Endothelial cell of umbilical vein (primary cell): ENCODE measurements at regions not wholly inside any gene's neighbourhood (a gene's known extent, or its start where the extent isn't known, plus 50 kb on each side); places are given as distances from the start of the nearest gene placed in this dataset.
"Not testable (repeated sequence)": the region's sequence is repeated elsewhere in the genome, so short reads cannot be mapped to it uniquely, and the experiment has no call there.

Source experiments
- BruUV-seq: library from RNA; stranded (reverse); fragments of 400-500 nt; replicated peaks from 2 replicates; lab custom pipeline; 2021; lab: Mats Ljungman, UMichigan
- CTCF ChIA-PET: fragments of 300-600, 350-600 bp; sonication (Branson Sonifier 250); formaldehyde crosslinking; loops from one replicate; lab custom pipeline; 2021; ENCODE audit warnings: antibody characterized with exemption, inconsistent platforms; lab: Charles Lee
- POLR2A ChIA-PET: fragments of 300-600, 350-600 bp; sonication (Branson Sonifier 250); formaldehyde crosslinking; loops from one replicate; lab custom pipeline; 2021; ENCODE audit warnings: antibody characterized with exemption, inconsistent platforms; lab: Charles Lee
- DNase-seq: peaks from one replicate; pipeline ENCODE4 v3.0.0-alpha.2; 2011; ENCODE audit warnings: low read depth, low spot score
- FAIRE-seq: peaks from 2 replicates; lab custom pipeline; 2011; peaks lifted over from hg19 to GRCh38; lab: Jason Lieb, UNC
- H2AFZ ChIP-seq: 2 replicates; pipeline ENCODE4 v1.6.0; 2012; ENCODE audit warnings: low read depth, low read length, control low read depth, inconsistent platforms
- H3K27ac ChIP-seq: 2 replicates; pipeline ENCODE4 v1.5.1; 2011; ENCODE audit warnings: low read depth, mild to moderate bottlenecking, control low read depth, low read length, moderate library complexity; ENCODE audit not compliant: insufficient read depth
- H3K27me3 ChIP-seq, 2 experiments: 2 replicates each; pipeline versions ENCODE4 v1.6.0 to v1.6.1; 2011; ENCODE audit warnings: low read length in 2 of 2, mixed read lengths in 1 of 2; ENCODE audit not compliant: control insufficient read depth in 2 of 2, insufficient read depth in 2 of 2
- H3K36me3 ChIP-seq, 2 experiments: 2 replicates in 1 of 2; 3 replicates in 1 of 2; pipeline ENCODE4 v1.5.1; 2011; ENCODE audit warnings: low read length in 2 of 2, mild to moderate bottlenecking in 1 of 2, moderate library complexity in 1 of 2; ENCODE audit not compliant: control insufficient read depth in 2 of 2, insufficient read depth in 2 of 2; ENCODE audit errors: extremely low read depth in 1 of 2
- H3K4me1 ChIP-seq: 3 replicates; pipeline ENCODE4 v1.5.1; 2011; ENCODE audit warnings: mild to moderate bottlenecking, low read length; ENCODE audit not compliant: control insufficient read depth, insufficient read depth; ENCODE audit errors: extremely low read depth
- H3K4me2 ChIP-seq: 2 replicates; pipeline ENCODE4 v1.6.1; 2011; ENCODE audit warnings: low read length, control low read depth, mixed read lengths; ENCODE audit not compliant: insufficient read depth
- H3K4me3 ChIP-seq, 3 experiments: fragments of 200-600 bp in 1 of 3; sonication (generic), shearing (Covaris generic) in 1 of 3; replicated peaks in 1 of 3; 2 replicates each; pipeline ENCODE4 v1.5.1; 2011 to 2016; ENCODE audit warnings: control low read depth in 3 of 3, low read length in 3 of 3, mild to moderate bottlenecking in 2 of 3, inconsistent platforms in 1 of 3, low read depth in 1 of 3, moderate library complexity in 1 of 3; ENCODE audit not compliant: insufficient read depth in 1 of 3
- H3K79me2 ChIP-seq: 2 replicates; pipeline ENCODE4 v1.6.0; 2012; ENCODE audit warnings: low read length, inconsistent platforms; ENCODE audit not compliant: control insufficient read depth, insufficient read depth
- H3K9ac ChIP-seq: replicated peaks from 2 replicates; pipeline ENCODE3; 2011; ENCODE audit warnings: low read length, control low read depth; ENCODE audit not compliant: insufficient read depth; ENCODE audit errors: extremely low read depth
- H3K9me1 ChIP-seq: replicated peaks from 3 replicates; pipeline ENCODE4 v1.6.0; 2011; ENCODE audit warnings: mild to moderate bottlenecking, low read length; ENCODE audit not compliant: control insufficient read depth, insufficient read depth; ENCODE audit errors: extremely low read depth
- H3K9me3 ChIP-seq: replicated peaks from 2 replicates; pipeline ENCODE4 v1.5.1; 2012; ENCODE audit warnings: low read length, inconsistent platforms; ENCODE audit not compliant: control insufficient read depth, insufficient read depth
- H4K20me1 ChIP-seq: replicated peaks from 2 replicates; pipeline ENCODE3; 2011; ENCODE audit warnings: mild to moderate bottlenecking, low read length; ENCODE audit not compliant: control insufficient read depth, insufficient read depth; ENCODE audit errors: extremely low read depth
- dilution Hi-C: fragments of 300-500 bp; cut with MboI; formaldehyde crosslinking; loops from one replicate; pipeline ENCODE4 v1.15.0; 2019; ENCODE audit warnings: low sequenced_read_pairs; ENCODE audit not compliant: extremely low pct_ligation_motif_present
- intact Hi-C: fragments of 100-400 bp; cut with micrococcal nuclease; formaldehyde crosslinking; loops from one replicate; pipeline ENCODE4 v1.10.0; 2022

GRCh38 chr7:150009620-150010303, 136.0 kb downstream of the ATP6V0E2 start:
- DNase-seq, H3K9me1 ChIP-seq, POLR2A ChIA-PET, FAIRE-seq, dilution Hi-C loops, H3K27ac ChIP-seq, H3K4me3 ChIP-seq, H3K9me3 ChIP-seq, H3K4me1 ChIP-seq, CTCF ChIA-PET, intact Hi-C loops, H3K36me3 ChIP-seq, H3K27me3 ChIP-seq, H2AFZ ChIP-seq, H3K79me2 ChIP-seq, H3K9ac ChIP-seq, H4K20me1 ChIP-seq, H3K4me2 ChIP-seq, BruUV-seq: not testable (repeated sequence)

GRCh38 chr7:150016651-150017189, 143.0 kb downstream of the ATP6V0E2 start:
- H3K27ac ChIP-seq, FAIRE-seq, H3K4me3 ChIP-seq, H3K9ac ChIP-seq, H3K4me1 ChIP-seq, H2AFZ ChIP-seq, H3K9me3 ChIP-seq, H3K9me1 ChIP-seq, DNase-seq, H3K79me2 ChIP-seq, H3K27me3 ChIP-seq, BruUV-seq, H3K36me3 ChIP-seq, POLR2A ChIA-PET, H4K20me1 ChIP-seq, dilution Hi-C loops, intact Hi-C loops, CTCF ChIA-PET, H3K4me2 ChIP-seq: not testable (repeated sequence)

- H3K9me3 ChIP-seq, H3K27ac ChIP-seq, H3K36me3 ChIP-seq, intact Hi-C loops, H2AFZ ChIP-seq, BruUV-seq, H3K4me2 ChIP-seq, H3K9me1 ChIP-seq, POLR2A ChIA-PET, H3K79me2 ChIP-seq, H4K20me1 ChIP-seq, H3K4me3 ChIP-seq, dilution Hi-C loops, FAIRE-seq, H3K4me1 ChIP-seq, DNase-seq, H3K9ac ChIP-seq, CTCF ChIA-PET, H3K27me3 ChIP-seq: not testable (repeated sequence)
Observed at GRCh38 chr7:150020210-150020609, 146.4 kb downstream of the ATP6V0E2 start.

GRCh38 chr7:150024550-150025490, 151.1 kb downstream of the ATP6V0E2 start:
- H3K4me1 ChIP-seq, FAIRE-seq, POLR2A ChIA-PET, H3K9ac ChIP-seq, H3K9me1 ChIP-seq, CTCF ChIA-PET, intact Hi-C loops, DNase-seq, H2AFZ ChIP-seq, BruUV-seq, H3K9me3 ChIP-seq, H3K4me3 ChIP-seq, dilution Hi-C loops, H3K27ac ChIP-seq, H3K79me2 ChIP-seq, H3K4me2 ChIP-seq, H3K36me3 ChIP-seq, H4K20me1 ChIP-seq, H3K27me3 ChIP-seq: not testable (repeated sequence)
